Transverse colon (tissue), 4 donors: ENCODE measurements at regions not wholly inside any gene's neighbourhood (a gene's known extent, or its start where the extent isn't known, plus 50 kb on each side); places are given as distances from the start of the nearest gene placed in this dataset.

Experiments used
- CTCF ChIP-seq, 5 experiments: fragments of 200-600 bp in 3 of 5; fragments of 450-650 bp in 2 of 5; sonication (generic) in 3 of 5; IDR thresholded peaks; 1 replicate in 2 of 5; 2 replicates in 3 of 5; pipeline ENCODE4 v1.5.1; 2016 to 2017; ENCODE audit warnings: antibody characterized with exemption in 5 of 5, inconsistent platforms in 3 of 5, mild to moderate bottlenecking in 2 of 5, moderate library complexity in 1 of 5
- POLR2AphosphoS5 ChIP-seq, 3 donors: sonication (generic); formaldehyde crosslinking; IDR thresholded peaks; one replicate each; pipeline ENCODE4 v1.6.1; 2016; ENCODE audit warnings: antibody characterized with exemption in 3 of 3

- TF ChIP-seq POLR2AphosphoS5 (IDR thresholded peaks at IDR 0.05) (no peak), CTCF (IDR thresholded peaks at IDR 0.05) (no peak)
Measured at GRCh38 chr16:55058576-55058975, 127.9 kb downstream of the IRX5 start.
